ENCODE measurements at regions not wholly inside any gene's neighbourhood (a gene's known extent, or its start where the extent isn't known, plus 50 kb on each side); places are given as distances from the start of the nearest gene placed in this dataset.

DNA sequence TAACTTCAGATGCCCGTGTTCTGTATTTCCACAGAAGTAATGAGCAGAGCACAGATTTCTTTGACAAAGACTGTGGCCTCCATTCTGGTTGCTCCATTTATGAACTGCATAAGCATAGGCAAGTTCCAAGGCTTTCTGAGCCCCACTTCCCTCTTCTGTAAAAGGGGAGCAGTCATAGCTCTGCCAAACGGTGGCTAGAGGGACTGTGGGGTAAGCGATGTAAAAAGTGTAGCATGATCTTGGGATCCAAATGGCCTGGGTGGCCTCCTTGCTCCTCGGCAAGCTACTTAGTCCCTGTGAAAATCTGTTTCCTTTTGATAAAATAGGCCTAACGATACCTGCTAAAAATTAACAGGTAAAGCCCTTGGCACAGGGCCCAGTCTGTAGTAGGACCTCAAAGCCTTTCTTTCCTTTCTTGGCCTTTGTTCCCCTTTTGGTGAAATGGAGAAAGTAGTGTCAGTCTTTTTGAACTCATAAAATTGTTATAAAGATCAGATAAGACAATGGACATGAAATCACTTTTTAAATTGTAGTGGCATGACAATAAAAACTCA, 646.6 kb downstream of the ACTL7B start:
- Mint-ChIP-seq H3K27ac (no peak overlapping the region), H3K4me1 (0 out of 4 replicates have a peak, but pooled peaks cover 0 to 3% of the 10 kb centered on the region in 2 experiments), H3K27me3 (ENCODE audit: low read depth) (no peaks in the 10 kb centered on the region), H3K9me3 (no peaks in the 10 kb centered on the region; a peak in 1 of 5 replicates), H3K36me3 (ENCODE audit: insufficient read depth in 1 of 3, low read depth in 3 of 3) (no peaks in the 10 kb centered on the region), H3K4me3 (no peak overlapping the region)
- no peak overlapping the region for H4K91ac ChIP-seq (ENCODE audit: insufficient read length, low read depth, low read length)
- H2BK20ac ChIP-seq (ENCODE audit: low read depth, low read length, poor library complexity, severe bottlenecking) = no peak overlapping the region
- no peaks in the 10 kb centered on the region; the same call in 1 of the 2 replicates for H3K4me1 ChIP-seq (ENCODE audit: insufficient read depth, low read length)
- H3K9ac ChIP-seq (ENCODE audit: extremely low read depth, insufficient read length, low read length) = no peak overlapping the region
- H2BK120ac ChIP-seq (ENCODE audit: low read depth, low read length, poor library complexity, severe bottlenecking) = no peak overlapping the region
- H2BK15ac ChIP-seq (ENCODE audit: low read depth, low read length) = no peak overlapping the region
- WGBS (ENCODE audit: extremely low coverage, insufficient read length, low lambda C conversion rate) = no CpG with 5 or more reads among the region's 5 CpGs
- no peak overlapping the region for H3K4ac ChIP-seq (ENCODE audit: low read depth, low read length)
- H3K14ac ChIP-seq (ENCODE audit: insufficient read depth, low read length) = no peak overlapping the region
- H4K5ac ChIP-seq (ENCODE audit: insufficient read length, low read depth, low read length) = no peak overlapping the region
- H4K20me1 ChIP-seq (ENCODE audit: control insufficient read depth, insufficient read depth, insufficient read length) = no peaks in the 10 kb centered on the region
- no peaks in the 10 kb centered on the region for H3K9me3 ChIP-seq (ENCODE audit: control insufficient read depth, low read depth, low read length)
- DNase-seq = no peak
- H3K79me2 ChIP-seq (ENCODE audit: insufficient read depth, low read length) = no peaks in the 10 kb centered on the region
- H2AFZ ChIP-seq (ENCODE audit: low read length) = no peak overlapping the region
- H3T11ph ChIP-seq (ENCODE audit: low read length) = no peak overlapping the region
- H3K79me1 ChIP-seq (ENCODE audit: insufficient read depth, low read depth, low read length, poor library complexity, severe bottlenecking) = no peaks in the 10 kb centered on the region
- no peak overlapping the region for H3K27ac ChIP-seq (ENCODE audit: insufficient read length, low read depth, low read length)
- no peak overlapping the region for H3K23ac ChIP-seq (ENCODE audit: insufficient read length, low read depth, low read length)
- no peak overlapping the region for H3K18ac ChIP-seq (ENCODE audit: insufficient read length, low read depth, low read length)
- H3K27me3 ChIP-seq (ENCODE audit: insufficient read depth, low read length) = no peaks in the 10 kb centered on the region
- TF ChIP-seq, protein P1, sequence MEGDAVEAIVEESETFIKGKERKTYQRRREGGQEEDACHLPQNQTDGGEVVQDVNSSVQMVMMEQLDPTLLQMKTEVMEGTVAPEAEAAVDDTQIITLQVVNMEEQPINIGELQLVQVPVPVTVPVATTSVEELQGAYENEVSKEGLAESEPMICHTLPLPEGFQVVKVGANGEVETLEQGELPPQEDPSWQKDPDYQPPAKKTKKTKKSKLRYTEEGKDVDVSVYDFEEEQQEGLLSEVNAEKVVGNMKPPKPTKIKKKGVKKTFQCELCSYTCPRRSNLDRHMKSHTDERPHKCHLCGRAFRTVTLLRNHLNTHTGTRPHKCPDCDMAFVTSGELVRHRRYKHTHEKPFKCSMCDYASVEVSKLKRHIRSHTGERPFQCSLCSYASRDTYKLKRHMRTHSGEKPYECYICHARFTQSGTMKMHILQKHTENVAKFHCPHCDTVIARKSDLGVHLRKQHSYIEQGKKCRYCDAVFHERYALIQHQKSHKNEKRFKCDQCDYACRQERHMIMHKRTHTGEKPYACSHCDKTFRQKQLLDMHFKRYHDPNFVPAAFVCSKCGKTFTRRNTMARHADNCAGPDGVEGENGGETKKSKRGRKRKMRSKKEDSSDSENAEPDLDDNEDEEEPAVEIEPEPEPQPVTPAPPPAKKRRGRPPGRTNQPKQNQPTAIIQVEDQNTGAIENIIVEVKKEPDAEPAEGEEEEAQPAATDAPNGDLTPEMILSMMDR (conservative IDR thresholded peaks at IDR 0.05) = no peak
- no peaks in the 10 kb centered on the region for H3K23me2 ChIP-seq (ENCODE audit: insufficient read length, low read depth, low read length, poor library complexity, severe bottlenecking)
- no peak overlapping the region for H2BK5ac ChIP-seq (ENCODE audit: insufficient read length, low read length)
- H2AK5ac ChIP-seq (ENCODE audit: insufficient read length, low read length) = no peak overlapping the region
- H3K56ac ChIP-seq (ENCODE audit: insufficient read length, low read depth, low read length) = no peak overlapping the region
- no peak overlapping the region for H4K8ac ChIP-seq (replicated peaks; ENCODE audit: insufficient read length, low read depth, low read length)
- no peak overlapping the region for H2BK12ac ChIP-seq (ENCODE audit: insufficient read length, low read depth, low read length)
- no peak overlapping the region for H3K4me2 ChIP-seq (ENCODE audit: insufficient read depth, insufficient read length, low read length)
